Spleen (tissue), 11 donors: ENCODE measurements at regions not wholly inside any gene's neighbourhood (a gene's known extent, or its start where the extent isn't known, plus 50 kb on each side); places are given as distances from the start of the nearest gene placed in this dataset.

ENCODE experiments used
- DNase-seq: peaks from one replicate; pipeline ENCODE4 v3.0.0-alpha.2; 2020
- H3K27ac ChIP-seq, 8 donors: fragments of 200-600 bp; sonication (generic) in 7 of 8; 1 replicate in 4 of 8; 2 replicates in 4 of 8; pipeline versions ENCODE4 v1.5.0 to v1.8.0; 2016 to 2021; ENCODE audit warnings: inconsistent platforms in 4 of 8, mild to moderate bottlenecking in 4 of 8, moderate library complexity in 1 of 8
- H3K27me3 ChIP-seq, 7 donors: fragments of 200-600 bp; sonication (generic) in 6 of 7; replicated peaks in 1 of 7; 1 replicate in 4 of 7; 2 replicates in 3 of 7; pipeline versions ENCODE4 v1.5.0 to v1.8.0; 2016 to 2021; ENCODE audit warnings: inconsistent platforms in 3 of 7, mild to moderate bottlenecking in 1 of 7
- H3K36me3 ChIP-seq, 6 donors: fragments of 200-600 bp; sonication (generic) in 5 of 6; 1 replicate in 4 of 6; 2 replicates in 2 of 6; pipeline versions ENCODE4 v1.5.0 to v1.8.0; 2016 to 2021; ENCODE audit warnings: inconsistent platforms in 2 of 6
- H3K4me1 ChIP-seq, 6 donors: fragments of 200-600 bp; sonication (generic) in 5 of 6; 1 replicate in 3 of 6; 2 replicates in 3 of 6; pipeline versions ENCODE4 v1.5.0 to v1.8.0; 2016 to 2021; ENCODE audit warnings: inconsistent platforms in 3 of 6
- H3K4me3 ChIP-seq, 8 donors: fragments of 200-600 bp; sonication (generic) in 7 of 8; 1 replicate in 4 of 8; 2 replicates in 4 of 8; pipeline versions ENCODE4 v1.5.0 to v1.8.0; 2016 to 2021; ENCODE audit warnings: inconsistent platforms in 4 of 8, mild to moderate bottlenecking in 4 of 8, moderate library complexity in 2 of 8
- H3K9me3 ChIP-seq, 8 donors: fragments of 200-600 bp; sonication (generic) in 7 of 8; 1 replicate in 4 of 8; 2 replicates in 4 of 8; pipeline versions ENCODE4 v1.5.0 to v1.8.0; 2016 to 2021; ENCODE audit warnings: inconsistent platforms in 4 of 8
- POLR2A ChIP-seq, 3 donors: fragments of 450-650 bp; IDR thresholded peaks; one replicate each; pipeline ENCODE4 v1.5.1; 2017; ENCODE audit warnings: antibody characterized with exemption in 3 of 3, mild to moderate bottlenecking in 1 of 3
- POLR2AphosphoS5 ChIP-seq, 3 donors: sonication (generic); formaldehyde crosslinking; IDR thresholded peaks; one replicate each; pipeline ENCODE4 v1.5.1; 2017; ENCODE audit warnings: antibody characterized with exemption in 3 of 3
- WGBS, 5 donors: extraction: QIAGEN DNeasy Blood & Tissue Kit in 3 of 5; methylation state at CpG; one replicate each; pipeline versions ENCODE4 v1.1.5 to v1.1.7; 2013 to 2018; 5-methylcytosine and 5-hydroxymethylcytosine counted together
- intact Hi-C: fragments of 100-400 bp; cut with DNase I; formaldehyde crosslinking; loops from one replicate; pipeline ENCODE4 v1.15.0; 2023; ENCODE audit warnings: low total_unique reads
- TF ChIP-seq, protein P1 (sequence below), 11 experiments: fragments of 200-600 bp in 7 of 11; fragments of 450-650 bp in 4 of 11; sonication (generic) in 4 of 11; IDR thresholded peaks in 8 of 11; conservative IDR thresholded peaks in 3 of 11; 1 replicate in 7 of 11; 2 replicates in 4 of 11; pipeline versions ENCODE4 v1.4.0 to v1.8.0; 2016 to 2021; ENCODE audit warnings: antibody characterized with exemption in 11 of 11, inconsistent platforms in 4 of 11, mild to moderate bottlenecking in 1 of 11
- donor health status: healthy with polysubstance abuse.
- donor health status: DM: no; HTN: no; CAD: no; lungs with moderate emphysema.
- donor health status: DM: no; HTN: no; CAD: no.
- donor health status: Bipolar disorder and iron deficiency.
- donor health status: healthy.
- donor health status: DM: no; HTN: no; CAD: no.
- donor health status: DM: yes; HTN: yes; CAD: no.

GRCh38 chr7:72493850-72494661 is 81.9 kb upstream of the CALN1 start:
- 40 to 56% (median 45%) methylated on average over 17 of the region's 17 CpGs for WGBS, 5 donors
- peaks cover 2 to 35% (median 25%) of the 10 kb centered on the region in 8 donors for H3K9me3 ChIP-seq
- TF ChIP-seq, protein P1, sequence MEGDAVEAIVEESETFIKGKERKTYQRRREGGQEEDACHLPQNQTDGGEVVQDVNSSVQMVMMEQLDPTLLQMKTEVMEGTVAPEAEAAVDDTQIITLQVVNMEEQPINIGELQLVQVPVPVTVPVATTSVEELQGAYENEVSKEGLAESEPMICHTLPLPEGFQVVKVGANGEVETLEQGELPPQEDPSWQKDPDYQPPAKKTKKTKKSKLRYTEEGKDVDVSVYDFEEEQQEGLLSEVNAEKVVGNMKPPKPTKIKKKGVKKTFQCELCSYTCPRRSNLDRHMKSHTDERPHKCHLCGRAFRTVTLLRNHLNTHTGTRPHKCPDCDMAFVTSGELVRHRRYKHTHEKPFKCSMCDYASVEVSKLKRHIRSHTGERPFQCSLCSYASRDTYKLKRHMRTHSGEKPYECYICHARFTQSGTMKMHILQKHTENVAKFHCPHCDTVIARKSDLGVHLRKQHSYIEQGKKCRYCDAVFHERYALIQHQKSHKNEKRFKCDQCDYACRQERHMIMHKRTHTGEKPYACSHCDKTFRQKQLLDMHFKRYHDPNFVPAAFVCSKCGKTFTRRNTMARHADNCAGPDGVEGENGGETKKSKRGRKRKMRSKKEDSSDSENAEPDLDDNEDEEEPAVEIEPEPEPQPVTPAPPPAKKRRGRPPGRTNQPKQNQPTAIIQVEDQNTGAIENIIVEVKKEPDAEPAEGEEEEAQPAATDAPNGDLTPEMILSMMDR (IDR thresholded peaks at IDR 0.05 in 8 of 11, conservative IDR thresholded peaks at IDR 0.05 in 3 of 11), result peak in 9 of 11 experiments; percentile 30 to 69 (median 52)
- TF ChIP-seq POLR2A (IDR thresholded peaks at IDR 0.05) (no peak), POLR2AphosphoS5 (IDR thresholded peaks at IDR 0.05) (no peak)
- H3K27me3 ChIP-seq, result peaks cover 0 to 10% (median 0%) of the 10 kb centered on the region in 7 donors
- DNase-seq, result no peak
- H3K27ac ChIP-seq, result no peak overlapping the region
- intact Hi-C loops, result no loop called here
- H3K36me3 ChIP-seq, result no peaks in the 10 kb centered on the region
- H3K4me1 ChIP-seq, result no peaks in the 10 kb centered on the region
- H3K4me3 ChIP-seq, result no peak overlapping the region

DNA sequence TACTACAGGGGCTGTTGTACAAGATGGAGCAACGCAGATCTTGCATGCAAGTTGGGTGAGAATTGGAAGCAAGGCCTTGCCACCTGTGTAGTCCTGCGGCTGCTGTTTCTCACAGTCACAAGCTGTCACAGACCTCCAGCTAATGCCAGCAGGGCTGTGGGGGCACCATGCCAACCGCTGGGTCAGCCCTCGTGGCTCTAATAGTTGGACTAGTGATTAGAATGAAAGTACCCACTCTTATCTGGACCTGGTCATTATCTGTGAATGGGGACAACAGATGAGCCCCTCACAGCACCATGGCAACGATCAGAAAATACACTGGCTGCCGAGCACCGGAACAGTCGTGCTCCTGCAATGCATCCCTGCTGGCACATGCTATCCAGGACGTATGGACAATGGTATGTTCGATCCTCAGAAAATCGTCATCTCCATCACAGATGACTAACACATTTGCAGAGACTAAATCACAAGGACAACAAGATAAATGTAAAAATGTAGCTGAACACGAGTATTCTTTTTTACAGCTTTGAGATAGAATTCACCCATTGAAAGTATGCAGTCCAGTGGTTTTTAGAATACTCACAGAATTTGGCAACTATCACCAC is 80.4 kb upstream of the CALN1 start:
- Histone ChIP-seq H3K9me3 (peaks cover 0 to 20% (median 11%) of the 10 kb centered on the region in 8 donors), H3K4me1 (no peaks in the 10 kb centered on the region), H3K27me3 (peaks cover 0 to 10% (median 0%) of the 10 kb centered on the region in 7 donors), H3K4me3 (no peak overlapping the region), H3K36me3 (no peaks in the 10 kb centered on the region), H3K27ac (no peak overlapping the region)
- intact Hi-C loops, result no loop called here
- TF ChIP-seq, protein P1 (IDR thresholded peaks at IDR 0.05 in 8 of 11, conservative IDR thresholded peaks at IDR 0.05 in 3 of 11), result no peak
- TF ChIP-seq POLR2A (IDR thresholded peaks at IDR 0.05), result no peak
- TF ChIP-seq POLR2AphosphoS5 (IDR thresholded peaks at IDR 0.05), result no peak
- 86 to 91% (median 87%) methylated on average over 12 of the region's 12 CpGs for WGBS, 5 donors
- no peak for DNase-seq

DNA sequence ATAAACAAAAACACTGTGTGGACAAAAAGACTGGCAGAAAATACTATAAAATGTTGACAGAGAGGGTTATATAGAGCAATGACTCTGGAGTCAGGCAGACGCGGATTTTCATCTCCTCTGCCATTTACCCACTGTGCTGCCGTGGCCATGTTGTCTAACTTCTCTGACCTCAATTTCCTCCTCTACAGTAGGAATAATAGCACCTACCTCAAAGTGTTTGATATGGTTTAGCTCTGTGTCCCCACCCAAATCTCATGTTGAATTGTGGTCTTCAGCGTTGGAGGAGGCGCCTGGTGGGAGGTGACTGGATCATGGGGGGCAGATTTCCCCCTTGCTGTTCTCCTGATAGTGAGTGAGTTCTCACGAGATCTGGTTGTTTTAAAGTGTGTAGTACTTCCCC is 78.2 kb upstream of the CALN1 start:
- no peaks in the 10 kb centered on the region for H3K36me3 ChIP-seq
- DNase-seq, result no peak
- H3K4me3 ChIP-seq, result no peak overlapping the region
- H3K27me3 ChIP-seq, result peaks cover 0 to 13% (median 0%) of the 10 kb centered on the region in 7 donors
- TF ChIP-seq, protein P1 (IDR thresholded peaks at IDR 0.05 in 8 of 11, conservative IDR thresholded peaks at IDR 0.05 in 3 of 11), result no peak
- TF ChIP-seq POLR2A (IDR thresholded peaks at IDR 0.05) (no peak), POLR2AphosphoS5 (IDR thresholded peaks at IDR 0.05) (no peak)
- intact Hi-C loops, result no loop called here
- peaks cover 0 to 11% (median 0%) of the 10 kb centered on the region in 8 donors for H3K9me3 ChIP-seq
- no peaks in the 10 kb centered on the region for H3K4me1 ChIP-seq
- H3K27ac ChIP-seq, result no peak overlapping the region
- 84 to 89% (median 87%) methylated on average over 6 of the region's 6 CpGs for WGBS, 5 donors

- intact Hi-C loops, result no loop called here
- Histone ChIP-seq H3K27ac (no peak overlapping the region), H3K27me3 (peaks cover 0 to 8% (median 0%) of the 10 kb centered on the region in 7 donors), H3K4me3 (no peak overlapping the region), H3K9me3 (peaks cover 0 to 5% (median 0%) of the 10 kb centered on the region in 8 donors), H3K36me3 (no peaks in the 10 kb centered on the region), H3K4me1 (no peaks in the 10 kb centered on the region)
- no peak for TF ChIP-seq POLR2A (IDR thresholded peaks at IDR 0.05)
- TF ChIP-seq, protein P1 (IDR thresholded peaks at IDR 0.05 in 8 of 11, conservative IDR thresholded peaks at IDR 0.05 in 3 of 11), result no peak
- TF ChIP-seq POLR2AphosphoS5 (IDR thresholded peaks at IDR 0.05), result no peak
- no peak for DNase-seq
- WGBS, 5 donors, result 64 to 83% (median 74%) methylated on average over 1 of the region's 1 CpG
Observed at GRCh38 chr7:72481934-72482333, 69.8 kb upstream of the CALN1 start.
